Endothelial cell of umbilical vein (primary cell): ENCODE measurements at regions not wholly inside any gene's neighbourhood (a gene's known extent, or its start where the extent isn't known, plus 50 kb on each side); places are given as distances from the start of the nearest gene placed in this dataset.

Experiments
- BruUV-seq: library from RNA; stranded (reverse); fragments of 400-500 nt; replicated peaks from 2 replicates; lab custom pipeline; 2021; lab: Mats Ljungman, UMichigan
- CTCF ChIA-PET: fragments of 300-600, 350-600 bp; sonication (Branson Sonifier 250); formaldehyde crosslinking; loops from one replicate; lab custom pipeline; 2021; ENCODE audit warnings: antibody characterized with exemption, inconsistent platforms; lab: Charles Lee
- POLR2A ChIA-PET: fragments of 300-600, 350-600 bp; sonication (Branson Sonifier 250); formaldehyde crosslinking; loops from one replicate; lab custom pipeline; 2021; ENCODE audit warnings: antibody characterized with exemption, inconsistent platforms; lab: Charles Lee
- DNase-seq: peaks from one replicate; pipeline ENCODE4 v3.0.0-alpha.2; 2011; ENCODE audit warnings: low read depth, low spot score
- FAIRE-seq: peaks from 2 replicates; lab custom pipeline; 2011; peaks lifted over from hg19 to GRCh38; lab: Jason Lieb, UNC
- H2AFZ ChIP-seq: 2 replicates; pipeline ENCODE4 v1.6.0; 2012; ENCODE audit warnings: low read depth, low read length, control low read depth, inconsistent platforms
- H3K27ac ChIP-seq: 2 replicates; pipeline ENCODE4 v1.5.1; 2011; ENCODE audit warnings: low read depth, mild to moderate bottlenecking, control low read depth, low read length, moderate library complexity; ENCODE audit not compliant: insufficient read depth
- H3K27me3 ChIP-seq, 2 experiments: 2 replicates each; pipeline versions ENCODE4 v1.6.0 to v1.6.1; 2011; ENCODE audit warnings: low read length in 2 of 2, mixed read lengths in 1 of 2; ENCODE audit not compliant: control insufficient read depth in 2 of 2, insufficient read depth in 2 of 2
- H3K36me3 ChIP-seq, 2 experiments: 2 replicates in 1 of 2; 3 replicates in 1 of 2; pipeline ENCODE4 v1.5.1; 2011; ENCODE audit warnings: low read length in 2 of 2, mild to moderate bottlenecking in 1 of 2, moderate library complexity in 1 of 2; ENCODE audit not compliant: control insufficient read depth in 2 of 2, insufficient read depth in 2 of 2; ENCODE audit errors: extremely low read depth in 1 of 2
- H3K4me1 ChIP-seq: 3 replicates; pipeline ENCODE4 v1.5.1; 2011; ENCODE audit warnings: mild to moderate bottlenecking, low read length; ENCODE audit not compliant: control insufficient read depth, insufficient read depth; ENCODE audit errors: extremely low read depth
- H3K4me2 ChIP-seq: 2 replicates; pipeline ENCODE4 v1.6.1; 2011; ENCODE audit warnings: low read length, control low read depth, mixed read lengths; ENCODE audit not compliant: insufficient read depth
- H3K4me3 ChIP-seq, 3 experiments: fragments of 200-600 bp in 1 of 3; sonication (generic), shearing (Covaris generic) in 1 of 3; replicated peaks in 1 of 3; 2 replicates each; pipeline ENCODE4 v1.5.1; 2011 to 2016; ENCODE audit warnings: control low read depth in 3 of 3, low read length in 3 of 3, mild to moderate bottlenecking in 2 of 3, inconsistent platforms in 1 of 3, low read depth in 1 of 3, moderate library complexity in 1 of 3; ENCODE audit not compliant: insufficient read depth in 1 of 3
- H3K79me2 ChIP-seq: 2 replicates; pipeline ENCODE4 v1.6.0; 2012; ENCODE audit warnings: low read length, inconsistent platforms; ENCODE audit not compliant: control insufficient read depth, insufficient read depth
- H3K9ac ChIP-seq: replicated peaks from 2 replicates; pipeline ENCODE3; 2011; ENCODE audit warnings: low read length, control low read depth; ENCODE audit not compliant: insufficient read depth; ENCODE audit errors: extremely low read depth
- H3K9me1 ChIP-seq: replicated peaks from 3 replicates; pipeline ENCODE4 v1.6.0; 2011; ENCODE audit warnings: mild to moderate bottlenecking, low read length; ENCODE audit not compliant: control insufficient read depth, insufficient read depth; ENCODE audit errors: extremely low read depth
- H3K9me3 ChIP-seq: replicated peaks from 2 replicates; pipeline ENCODE4 v1.5.1; 2012; ENCODE audit warnings: low read length, inconsistent platforms; ENCODE audit not compliant: control insufficient read depth, insufficient read depth
- H4K20me1 ChIP-seq: replicated peaks from 2 replicates; pipeline ENCODE3; 2011; ENCODE audit warnings: mild to moderate bottlenecking, low read length; ENCODE audit not compliant: control insufficient read depth, insufficient read depth; ENCODE audit errors: extremely low read depth
- CTCF ChIP-seq, 2 donors: IDR thresholded peaks; 1 replicate in 1 of 2; 2 replicates in 1 of 2; pipeline ENCODE4 v1.5.1; 2011; ENCODE audit warnings: low read length in 2 of 2, mild to moderate bottlenecking in 2 of 2, moderate library complexity in 2 of 2, control low read depth in 1 of 2, inconsistent platforms in 1 of 2, low read depth in 1 of 2; ENCODE audit not compliant: insufficient read depth in 1 of 2; ENCODE audit errors: extremely low read depth in 1 of 2
- EZH2 ChIP-seq: IDR thresholded peaks from 2 replicates; pipeline ENCODE4 v1.6.1; 2012; ENCODE audit warnings: borderline replicate concordance, low read depth, mild to moderate bottlenecking, moderate library complexity, low read length, inconsistent platforms; ENCODE audit not compliant: severe bottlenecking
- FOS ChIP-seq: IDR thresholded peaks from 2 replicates; pipeline ENCODE4 v1.6.1; 2011; ENCODE audit warnings: mild to moderate bottlenecking, low read length, moderate library complexity, borderline replicate concordance; ENCODE audit not compliant: insufficient read depth
- GATA2 ChIP-seq: IDR thresholded peaks from 2 replicates; pipeline ENCODE4 v1.7.0; 2011; ENCODE audit warnings: low read depth, mild to moderate bottlenecking, moderate library complexity, mixed read lengths, low read length; ENCODE audit not compliant: insufficient read length, insufficient read depth
- JUN ChIP-seq: IDR thresholded peaks from 2 replicates; pipeline ENCODE4 v1.6.1; 2011; ENCODE audit warnings: borderline replicate concordance, low read depth; ENCODE audit not compliant: insufficient read length, insufficient read depth
- MAX ChIP-seq: IDR thresholded peaks from 2 replicates; pipeline ENCODE4 v1.6.1; 2011; ENCODE audit not compliant: insufficient read depth, insufficient read length
- MYC ChIP-seq: IDR thresholded peaks from one replicate; pipeline ENCODE4 v1.6.1; 2011; ENCODE audit warnings: mild to moderate bottlenecking, low read depth, low read length
- POLR2A ChIP-seq: IDR thresholded peaks from 2 replicates; pipeline ENCODE4 v1.6.1; 2012; ENCODE audit warnings: low read depth, mild to moderate bottlenecking, control low read depth, low read length
- POLR2AphosphoS5 ChIP-seq: IDR thresholded peaks from 2 replicates; pipeline ENCODE4 v1.6.1; 2012; ENCODE audit warnings: low read depth, mild to moderate bottlenecking, control low read depth, low read length, moderate library complexity; ENCODE audit not compliant: insufficient read depth
- dilution Hi-C: fragments of 300-500 bp; cut with MboI; formaldehyde crosslinking; loops from one replicate; pipeline ENCODE4 v1.15.0; 2019; ENCODE audit warnings: low sequenced_read_pairs; ENCODE audit not compliant: extremely low pct_ligation_motif_present
- intact Hi-C: fragments of 100-400 bp; cut with micrococcal nuclease; formaldehyde crosslinking; loops from one replicate; pipeline ENCODE4 v1.10.0; 2022

- Histone ChIP-seq H3K4me2 (no peak overlapping the region), H3K4me1 (no peaks in the 10 kb centered on the region), H2AFZ (no peak overlapping the region), H3K9me1 (no peaks in the 10 kb centered on the region), H3K9me3 (no peaks in the 10 kb centered on the region), H3K4me3 (no peak overlapping the region), H3K9ac (no peak overlapping the region), H3K79me2 (no peaks in the 10 kb centered on the region), H4K20me1 (no peaks in the 10 kb centered on the region), H3K36me3 (no peaks in the 10 kb centered on the region), H3K27me3 (peaks cover 10 to 11% of the 10 kb centered on the region in 2 experiments), H3K27ac (no peak overlapping the region)
- BruUV-seq, result no TSS peak
- intact Hi-C loops (loop anchor here (10.0 kb wide), 1 partner anchor 156 kb away; no protein-coding TSS in a partner anchor), dilution Hi-C loops (no loop called here)
- POLR2A ChIA-PET, result no interaction called here
- CTCF ChIA-PET, result no interaction called here
- FAIRE-seq, result no peak
- TF ChIP-seq MAX, result no peak
- no peak for TF ChIP-seq CTCF (IDR thresholded peaks at IDR 0.05; ENCODE audit: extremely low read depth in 1 of 2, insufficient read depth in 1 of 2, low read depth in 1 of 2, low read length in 2 of 2)
- DNase-seq, result no peak
Observed at GRCh38 chr20:48321271-48321670, 506.5 kb downstream of the PREX1 start.

DNA sequence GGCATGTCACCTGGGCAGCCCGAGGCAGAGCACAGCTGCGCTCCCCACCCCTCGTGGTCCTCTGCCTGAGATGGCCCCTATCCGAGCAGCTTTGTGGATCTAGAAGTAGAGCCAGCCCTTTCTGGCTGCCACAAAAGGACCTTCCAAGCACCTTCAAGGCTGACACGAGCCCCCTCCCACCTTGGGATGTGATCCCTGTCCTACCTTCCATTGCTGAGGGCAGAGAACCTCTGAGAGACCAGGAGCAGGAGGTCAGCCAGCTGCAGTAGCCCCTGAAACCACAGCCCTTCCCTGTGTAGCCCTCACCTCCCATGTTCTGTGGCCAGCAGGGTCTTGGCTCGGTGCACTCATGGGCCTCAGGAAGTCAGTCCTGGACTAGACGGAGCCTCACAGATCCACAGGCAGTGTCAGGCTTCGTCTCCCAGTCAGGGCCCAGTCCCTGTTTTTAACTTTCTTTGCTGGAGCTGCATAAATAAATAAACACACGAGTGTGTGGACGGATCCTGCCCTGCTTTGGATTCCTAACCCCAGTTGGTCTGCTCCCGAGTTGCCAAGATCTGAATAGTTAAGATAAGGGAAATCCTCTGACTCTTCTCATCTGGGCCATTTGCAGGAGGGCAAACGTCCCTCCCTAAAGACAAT lies 507.7 kb downstream of the PREX1 start:
- CTCF ChIA-PET, result no interaction called here
- intact Hi-C loops (loop anchor here (10.0 kb wide), 1 partner anchor 155 kb away; no protein-coding TSS in a partner anchor), dilution Hi-C loops (no loop called here)
- BruUV-seq, result no TSS peak
- no peak overlapping the region for H3K4me2 ChIP-seq
- H3K27me3 ChIP-seq, result peaks cover 9 to 10% of the 10 kb centered on the region in 2 experiments
- no peak for TF ChIP-seq JUN
- no peak for TF ChIP-seq POLR2A
- no peak for TF ChIP-seq POLR2AphosphoS5
- no peak for TF ChIP-seq MYC
- no peak for TF ChIP-seq GATA2
- no peak for TF ChIP-seq FOS
- TF ChIP-seq EZH2, result no peak
- TF ChIP-seq MAX, result no peak
- TF ChIP-seq CTCF (IDR thresholded peaks at IDR 0.05; ENCODE audit: extremely low read depth in 1 of 2, insufficient read depth in 1 of 2, low read depth in 1 of 2, low read length in 2 of 2), result no peak
- no peak for FAIRE-seq
- no peaks in the 10 kb centered on the region for H3K36me3 ChIP-seq
- H3K4me1 ChIP-seq, result no peaks in the 10 kb centered on the region
- POLR2A ChIA-PET, result no interaction called here
- H2AFZ ChIP-seq, result no peak overlapping the region
- no peaks in the 10 kb centered on the region for H3K79me2 ChIP-seq
- H3K4me3 ChIP-seq, result no peak overlapping the region
- H3K27ac ChIP-seq, result no peak overlapping the region
- H3K9me3 ChIP-seq, result no peaks in the 10 kb centered on the region
- H3K9me1 ChIP-seq, result no peaks in the 10 kb centered on the region
- no peak overlapping the region for H3K9ac ChIP-seq
- DNase-seq, result no peak
- H4K20me1 ChIP-seq, result no peaks in the 10 kb centered on the region
